ENCODE measurements at regions not wholly inside any gene's neighbourhood (a gene's known extent, or its start where the extent isn't known, plus 50 kb on each side); places are given as distances from the start of the nearest gene placed in this dataset.
"Not testable (repeated sequence)": the region's sequence is repeated elsewhere in the genome, so short reads cannot be mapped to it uniquely, and the experiment has no call there.

DNA sequence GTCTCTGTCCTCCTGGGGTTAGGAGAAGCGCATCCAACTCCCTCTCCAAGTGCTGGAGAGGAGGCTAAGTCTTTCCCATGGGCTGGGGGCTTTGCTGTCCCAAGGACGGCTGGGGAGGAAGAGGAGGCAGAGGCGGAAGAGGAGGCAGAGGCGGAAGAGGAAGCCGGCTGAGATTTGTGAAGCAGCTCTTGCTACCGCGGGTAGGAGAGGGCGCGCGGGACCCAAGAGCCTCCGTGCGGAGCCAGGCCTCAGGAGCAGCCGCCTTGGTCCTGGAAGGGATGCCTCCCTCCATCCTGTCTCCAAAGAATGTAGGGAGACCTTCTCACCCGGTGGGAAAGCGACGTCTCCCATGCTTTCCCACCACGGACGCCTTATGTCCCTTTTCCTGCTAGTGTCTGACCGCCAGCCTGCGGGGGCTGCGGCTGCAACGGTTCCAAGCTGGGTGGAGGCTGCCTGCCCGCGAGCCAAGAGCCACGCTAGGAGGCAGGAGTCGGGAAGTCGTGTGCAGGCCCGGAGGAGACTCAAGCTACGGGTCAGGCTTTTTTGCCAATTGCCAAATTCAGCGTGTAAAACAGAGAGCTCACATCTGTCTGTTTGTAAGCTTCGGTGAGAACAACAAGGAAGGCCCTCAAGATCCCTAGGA lies 320.3 kb downstream of the FAM72C start:
- intact Hi-C loops (cut with DNase I), result no loop called here
- Histone ChIP-seq H3K36me3 (no peaks in the 10 kb centered on the region), H3K9me3 (no peaks in the 10 kb centered on the region), H3K27me3 (no peaks in the 10 kb centered on the region), H3K4me3 (no peak overlapping the region), H3K27ac (no peak overlapping the region), H3K4me1 (no peaks in the 10 kb centered on the region)
- DNase-seq (ENCODE audit: low spot score in 2 of 2), result no peak
- TF ChIP-seq, protein P1, sequence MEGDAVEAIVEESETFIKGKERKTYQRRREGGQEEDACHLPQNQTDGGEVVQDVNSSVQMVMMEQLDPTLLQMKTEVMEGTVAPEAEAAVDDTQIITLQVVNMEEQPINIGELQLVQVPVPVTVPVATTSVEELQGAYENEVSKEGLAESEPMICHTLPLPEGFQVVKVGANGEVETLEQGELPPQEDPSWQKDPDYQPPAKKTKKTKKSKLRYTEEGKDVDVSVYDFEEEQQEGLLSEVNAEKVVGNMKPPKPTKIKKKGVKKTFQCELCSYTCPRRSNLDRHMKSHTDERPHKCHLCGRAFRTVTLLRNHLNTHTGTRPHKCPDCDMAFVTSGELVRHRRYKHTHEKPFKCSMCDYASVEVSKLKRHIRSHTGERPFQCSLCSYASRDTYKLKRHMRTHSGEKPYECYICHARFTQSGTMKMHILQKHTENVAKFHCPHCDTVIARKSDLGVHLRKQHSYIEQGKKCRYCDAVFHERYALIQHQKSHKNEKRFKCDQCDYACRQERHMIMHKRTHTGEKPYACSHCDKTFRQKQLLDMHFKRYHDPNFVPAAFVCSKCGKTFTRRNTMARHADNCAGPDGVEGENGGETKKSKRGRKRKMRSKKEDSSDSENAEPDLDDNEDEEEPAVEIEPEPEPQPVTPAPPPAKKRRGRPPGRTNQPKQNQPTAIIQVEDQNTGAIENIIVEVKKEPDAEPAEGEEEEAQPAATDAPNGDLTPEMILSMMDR (IDR thresholded peaks at IDR 0.05), result no peak

GRCh38 chr1:143644035-143644434 lies 327.8 kb downstream of the FAM72C start:
- H3K4me1 ChIP-seq; H3K36me3 ChIP-seq; DNase-seq (ENCODE audit: low spot score in 2 of 2); intact Hi-C loops (cut with DNase I); H3K27me3 ChIP-seq; H3K27ac ChIP-seq; H3K9me3 ChIP-seq; H3K4me3 ChIP-seq: not testable (repeated sequence)

DNA sequence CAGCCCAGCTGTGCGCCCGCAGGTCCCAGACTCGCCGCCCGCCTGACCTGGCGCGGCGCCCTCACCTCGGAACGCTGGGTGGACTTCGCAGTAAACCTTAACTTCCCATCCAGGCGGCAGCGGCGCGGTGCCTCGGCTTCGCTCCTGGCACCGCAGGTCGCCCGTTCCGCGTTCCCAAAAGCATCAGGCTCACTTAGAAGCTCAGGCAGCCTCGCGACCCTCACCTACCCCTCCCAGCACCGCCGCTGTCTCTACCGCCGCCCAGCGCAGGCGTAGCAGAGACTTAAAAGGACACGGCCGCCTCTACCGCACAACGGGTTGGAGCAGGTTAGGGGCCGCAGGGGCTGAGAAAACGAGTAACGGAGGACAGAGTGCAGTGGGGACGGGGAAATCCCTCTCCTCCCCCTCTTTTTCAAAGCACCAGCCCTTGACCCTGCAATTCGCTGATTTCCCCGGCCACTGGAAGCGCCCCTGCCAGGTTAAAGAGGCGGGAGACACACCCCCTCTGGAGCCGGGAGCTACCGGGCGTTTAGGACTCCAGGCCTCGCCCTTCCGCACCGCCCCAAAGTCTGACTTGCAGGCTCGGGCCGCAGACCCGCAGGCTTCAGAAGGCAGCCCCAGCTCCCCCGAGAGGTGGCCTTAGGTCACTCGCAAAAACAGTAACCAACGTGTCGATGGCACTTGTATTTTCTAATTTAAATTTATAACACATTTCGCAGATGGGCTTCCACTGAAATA lies 328.5 kb downstream of the FAM72C start:
- Histone ChIP-seq H3K27me3 (no peaks in the 10 kb centered on the region), H3K9me3 (no peaks in the 10 kb centered on the region), H3K27ac (no peak overlapping the region), H3K4me3 (no peak overlapping the region), H3K36me3 (no peaks in the 10 kb centered on the region), H3K4me1 (no peaks in the 10 kb centered on the region)
- intact Hi-C loops (cut with DNase I), result no loop called here
- TF ChIP-seq, protein P1 (IDR thresholded peaks at IDR 0.05), result no peak
- no peak for DNase-seq (ENCODE audit: low spot score in 2 of 2)

DNA sequence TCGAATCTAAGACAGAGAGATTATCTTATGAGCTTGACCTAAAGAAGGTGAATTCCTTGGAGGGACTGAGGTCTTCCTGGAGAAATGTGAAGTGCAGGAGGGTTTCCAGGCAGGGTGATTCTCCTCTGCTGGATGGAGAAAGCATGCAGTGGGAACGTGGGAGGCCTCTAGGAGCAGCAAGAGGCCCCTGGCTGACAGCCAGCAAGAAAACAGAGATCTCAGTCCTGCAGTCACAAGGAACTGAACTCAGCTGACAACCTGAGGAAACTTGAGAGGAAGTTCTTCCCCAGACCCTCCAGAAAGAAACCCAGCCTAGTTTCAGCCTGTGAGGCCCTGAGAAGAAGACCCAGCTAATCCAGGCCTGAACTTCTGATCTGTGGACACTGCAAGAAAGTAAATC lies 345.9 kb downstream of the FAM72C start:
- H3K27ac ChIP-seq, result no peak overlapping the region
- H3K4me3 ChIP-seq, result no peak overlapping the region
- H3K27me3 ChIP-seq, result no peaks in the 10 kb centered on the region
- no peak for DNase-seq (ENCODE audit: low spot score in 2 of 2)
- H3K9me3 ChIP-seq, result no peaks in the 10 kb centered on the region
- no peaks in the 10 kb centered on the region for H3K36me3 ChIP-seq
- H3K4me1 ChIP-seq, result no peaks in the 10 kb centered on the region
- TF ChIP-seq, protein P1 (IDR thresholded peaks at IDR 0.05), result no peak
- intact Hi-C loops (cut with DNase I), result no loop called here

GRCh38 chr1:143619851-143620250 lies 351.9 kb downstream of the FAM72C start:
- H3K9me3 ChIP-seq, result no peaks in the 10 kb centered on the region
- no peaks in the 10 kb centered on the region for H3K27me3 ChIP-seq
- intact Hi-C loops (cut with DNase I), result no loop called here
- no peak overlapping the region for H3K4me3 ChIP-seq
- H3K27ac ChIP-seq, result no peak overlapping the region
- H3K36me3 ChIP-seq, result no peaks in the 10 kb centered on the region
- no peaks in the 10 kb centered on the region for H3K4me1 ChIP-seq
- no peak for DNase-seq (ENCODE audit: low spot score in 2 of 2)
- TF ChIP-seq, protein P1 (IDR thresholded peaks at IDR 0.05), result no peak

- no peaks in the 10 kb centered on the region for H3K4me1 ChIP-seq
- no peak for DNase-seq (ENCODE audit: low spot score in 2 of 2)
- H3K36me3 ChIP-seq, result no peaks in the 10 kb centered on the region
- no peaks in the 10 kb centered on the region for H3K9me3 ChIP-seq
- no peaks in the 10 kb centered on the region for H3K27me3 ChIP-seq
- H3K4me3 ChIP-seq, result no peak overlapping the region
- no peak overlapping the region for H3K27ac ChIP-seq
- intact Hi-C loops (cut with DNase I), result no loop called here
- TF ChIP-seq, protein P1 (IDR thresholded peaks at IDR 0.05), result no peak
These were observed 360.6 kb downstream of the FAM72C start for GRCh38 chr1:143611159-143611558.

Data from ascending aorta (tissue), 2 donors.